Fibroblast of mammary gland (primary cell): ENCODE measurements at regions not wholly inside any gene's neighbourhood (a gene's known extent, or its start where the extent isn't known, plus 50 kb on each side); places are given as distances from the start of the nearest gene placed in this dataset.

Source experiments
- DNase-seq: peaks from one replicate; pipeline ENCODE4 v3.0.0-alpha.2; 2010; ENCODE audit warnings: low read depth
- H3K4me3 ChIP-seq: 2 replicates; pipeline ENCODE4 v1.5.1; 2011; ENCODE audit warnings: low read depth, mild to moderate bottlenecking, low read length, moderate library complexity; ENCODE audit not compliant: control insufficient read depth
- TF ChIP-seq, protein P1 (sequence below): conservative IDR thresholded peaks from 2 replicates; pipeline ENCODE4 v1.5.1; 2011; ENCODE audit warnings: low read depth, low read length, inconsistent platforms; ENCODE audit not compliant: control insufficient read depth, insufficient read depth

DNA sequence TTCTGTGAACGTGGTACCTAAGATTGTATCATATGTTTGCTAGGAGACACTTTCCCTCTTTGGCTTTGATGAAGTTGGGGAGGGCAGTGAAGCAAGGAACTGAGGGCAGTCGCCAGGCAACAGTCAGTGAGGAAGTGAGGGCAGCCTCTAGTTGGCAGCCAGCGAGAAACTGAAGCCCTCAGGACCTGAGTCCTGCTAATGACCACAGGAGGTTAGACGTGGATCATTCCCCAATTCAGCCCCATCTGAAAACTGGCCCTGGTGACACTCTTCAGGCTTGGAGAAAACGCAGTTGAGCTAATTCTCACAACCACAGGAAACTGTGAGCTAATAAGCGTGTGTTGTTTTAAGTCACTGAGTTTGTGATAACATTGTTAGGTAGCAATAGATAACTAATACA is 84.5 kb upstream of the REG3G start:
- H3K4me3 ChIP-seq, result no peak overlapping the region
- DNase-seq, result no peak
- TF ChIP-seq, protein P1, sequence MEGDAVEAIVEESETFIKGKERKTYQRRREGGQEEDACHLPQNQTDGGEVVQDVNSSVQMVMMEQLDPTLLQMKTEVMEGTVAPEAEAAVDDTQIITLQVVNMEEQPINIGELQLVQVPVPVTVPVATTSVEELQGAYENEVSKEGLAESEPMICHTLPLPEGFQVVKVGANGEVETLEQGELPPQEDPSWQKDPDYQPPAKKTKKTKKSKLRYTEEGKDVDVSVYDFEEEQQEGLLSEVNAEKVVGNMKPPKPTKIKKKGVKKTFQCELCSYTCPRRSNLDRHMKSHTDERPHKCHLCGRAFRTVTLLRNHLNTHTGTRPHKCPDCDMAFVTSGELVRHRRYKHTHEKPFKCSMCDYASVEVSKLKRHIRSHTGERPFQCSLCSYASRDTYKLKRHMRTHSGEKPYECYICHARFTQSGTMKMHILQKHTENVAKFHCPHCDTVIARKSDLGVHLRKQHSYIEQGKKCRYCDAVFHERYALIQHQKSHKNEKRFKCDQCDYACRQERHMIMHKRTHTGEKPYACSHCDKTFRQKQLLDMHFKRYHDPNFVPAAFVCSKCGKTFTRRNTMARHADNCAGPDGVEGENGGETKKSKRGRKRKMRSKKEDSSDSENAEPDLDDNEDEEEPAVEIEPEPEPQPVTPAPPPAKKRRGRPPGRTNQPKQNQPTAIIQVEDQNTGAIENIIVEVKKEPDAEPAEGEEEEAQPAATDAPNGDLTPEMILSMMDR, result no peak

DNA sequence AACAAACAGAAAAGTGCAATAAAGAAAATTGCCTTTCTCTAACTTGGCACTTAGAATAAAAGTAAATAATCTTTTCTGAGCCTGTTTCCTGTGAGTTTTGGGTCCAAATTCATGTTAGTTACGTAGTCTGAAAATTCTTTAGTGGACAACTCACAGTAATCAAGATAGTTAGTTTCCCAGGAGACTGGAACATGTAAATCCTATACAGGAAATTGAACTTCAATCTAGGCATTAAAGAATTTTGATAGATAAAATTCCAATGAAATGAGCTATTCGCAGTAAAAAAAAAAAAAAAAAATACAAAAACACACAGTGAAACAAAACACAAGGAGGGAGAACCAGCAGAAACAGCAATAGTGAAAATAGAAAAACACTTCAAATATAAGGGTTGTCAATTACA is 83.8 kb upstream of the REG3G start:
- no peak overlapping the region for H3K4me3 ChIP-seq
- TF ChIP-seq, protein P1, result no peak
- no peak for DNase-seq

DNA sequence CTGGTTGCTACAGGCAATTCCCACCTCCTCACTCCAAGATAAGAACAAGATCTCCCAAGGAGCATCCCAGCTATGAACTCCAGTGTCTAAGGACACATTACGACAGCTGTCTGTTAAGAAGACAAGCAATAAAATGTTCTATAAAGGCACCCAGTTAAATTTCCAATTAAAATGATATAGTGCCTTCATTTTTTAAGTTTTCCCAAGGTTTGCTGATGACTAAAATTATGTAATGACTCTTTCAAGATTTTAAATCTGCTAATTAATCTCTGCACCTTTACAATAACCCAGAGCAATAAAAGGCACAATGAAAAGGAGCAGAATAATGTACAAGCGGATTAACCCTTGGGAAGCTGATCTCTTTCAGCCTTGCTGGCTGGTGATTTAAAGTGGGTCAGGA is 61.6 kb upstream of the REG3G start:
- TF ChIP-seq, protein P1, result no peak
- H3K4me3 ChIP-seq, result no peak overlapping the region
- DNase-seq, result no peak

DNA sequence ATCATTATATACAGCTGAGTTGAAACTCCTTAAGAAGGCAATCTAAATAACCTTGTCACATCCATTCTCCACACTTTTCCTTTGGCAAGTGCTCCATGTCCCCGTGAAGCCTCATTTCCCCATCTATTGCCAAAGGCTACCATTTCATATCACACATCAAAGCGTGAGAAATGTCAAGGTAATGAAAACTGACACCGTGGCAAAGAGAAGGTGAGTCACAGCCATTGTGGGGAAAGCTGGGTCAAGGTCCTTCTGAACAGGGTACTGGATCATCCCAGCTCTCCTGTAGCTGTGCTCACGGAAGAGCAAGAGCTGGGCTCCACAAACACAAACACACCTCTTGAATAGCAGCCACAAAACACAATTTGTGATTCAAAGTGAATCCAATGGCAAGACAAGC is 58.2 kb upstream of the REG3G start:
- TF ChIP-seq, protein P1, result no peak
- H3K4me3 ChIP-seq, result no peak overlapping the region
- DNase-seq, result no peak

DNA sequence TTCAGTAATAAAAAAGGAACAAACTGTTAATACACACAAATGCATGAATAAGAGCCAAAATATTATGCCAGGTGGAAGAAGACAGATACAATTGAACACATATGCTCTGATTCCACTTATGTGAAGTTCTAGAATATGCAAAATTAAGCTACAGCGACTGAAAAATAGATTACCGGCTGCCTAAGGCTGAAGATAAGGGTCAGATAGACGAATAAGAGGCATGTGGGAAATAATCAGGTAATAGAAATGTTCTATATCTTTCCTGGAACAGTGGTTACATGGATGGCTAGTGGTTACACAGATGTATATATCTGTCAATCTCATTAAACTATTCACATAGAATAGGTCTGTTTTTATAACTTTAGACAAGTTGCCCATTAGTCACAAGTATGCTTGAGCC is 51.9 kb upstream of the REG3G start:
- DNase-seq, result no peak
- no peak overlapping the region for H3K4me3 ChIP-seq
- TF ChIP-seq, protein P1, result no peak
